ENCODE measurements at regions not wholly inside any gene's neighbourhood (a gene's known extent, or its start where the extent isn't known, plus 50 kb on each side); places are given as distances from the start of the nearest gene placed in this dataset.

GRCh38 chr9:129354498-129354897 is 176.4 kb upstream of the IER5L start:
- peaks cover 0 to 7% of the 10 kb centered on the region in 2 donors for H3K4me1 Mint-ChIP-seq

GRCh38 chr9:129353697-129354336 is 175.8 kb upstream of the IER5L start:
- Mint-ChIP-seq H3K27ac (no peak overlapping the region), H3K36me3 (no peaks in the 10 kb centered on the region), H3K4me1 (peaks cover 0 to 7% of the 10 kb centered on the region in 2 donors), H3K9me3 (no peaks in the 10 kb centered on the region), H3K27me3 (ENCODE audit: low read depth in 2 of 2) (peaks cover 0 to 16% of the 10 kb centered on the region in 2 donors), H3K4me3 (no peak overlapping the region)
- no peak for TF ChIP-seq CTCF (IDR thresholded peaks at IDR 0.05)
- Histone ChIP-seq H3K27ac (ENCODE audit: low read length) (no peak overlapping the region), H3K4me1 (ENCODE audit: control insufficient read depth, insufficient read depth, low read length) (peaks cover 11% of the 10 kb centered on the region), H3K27me3 (ENCODE audit: control insufficient read depth, insufficient read depth, low read length) (peaks cover 12% of the 10 kb centered on the region), H3K4me3 (ENCODE audit: low read length) (no peak overlapping the region), H3K36me3 (ENCODE audit: control insufficient read depth, insufficient read depth, low read length) (no peaks in the 10 kb centered on the region), H3K9me3 (ENCODE audit: control insufficient read depth, insufficient read depth, low read length) (peaks cover 7% of the 10 kb centered on the region)
- WGBS (ENCODE audit: insufficient coverage): 80% methylated on average over 12 of the region's 12 CpGs
- ATAC-seq (no peak), DNase-seq (no peak)
- intact Hi-C loops (cut with micrococcal nuclease): no loop called here

More at GRCh38 chr9:129354498-129354897, 176.4 kb upstream of the IER5L start:
- H3K9me3 Mint-ChIP-seq: no peaks in the 10 kb centered on the region
- 94% methylated on average over 7 of the region's 7 CpGs for WGBS (ENCODE audit: insufficient coverage)
- Histone ChIP-seq H3K9me3 (ENCODE audit: control insufficient read depth, insufficient read depth, low read length) (peaks cover 7% of the 10 kb centered on the region), H3K27me3 (ENCODE audit: control insufficient read depth, insufficient read depth, low read length) (peaks cover 12% of the 10 kb centered on the region), H3K4me1 (ENCODE audit: control insufficient read depth, insufficient read depth, low read length) (peaks cover 11% of the 10 kb centered on the region), H3K27ac (ENCODE audit: low read length) (no peak overlapping the region), H3K36me3 (ENCODE audit: control insufficient read depth, insufficient read depth, low read length) (no peaks in the 10 kb centered on the region), H3K4me3 (ENCODE audit: low read length) (no peak overlapping the region)
- no peak for DNase-seq
- peaks cover 0 to 12% of the 10 kb centered on the region in 2 donors for H3K27me3 Mint-ChIP-seq (ENCODE audit: low read depth in 2 of 2)
- no peak overlapping the region for H3K4me3 Mint-ChIP-seq
- no peaks in the 10 kb centered on the region for H3K36me3 Mint-ChIP-seq
- intact Hi-C loops (cut with micrococcal nuclease): no loop called here
- no peak overlapping the region for H3K27ac Mint-ChIP-seq
- TF ChIP-seq CTCF (IDR thresholded peaks at IDR 0.05): no peak
- no peak for ATAC-seq

- DNase-seq (peak in 1 of 2 donors; percentile 13), ATAC-seq (no peak)
- no peaks in the 10 kb centered on the region for H3K9me3 Mint-ChIP-seq
- H3K27me3 Mint-ChIP-seq (ENCODE audit: low read depth in 2 of 2): peaks cover 0 to 18% of the 10 kb centered on the region in 2 donors
- no peak overlapping the region for H3K4me3 Mint-ChIP-seq
- H3K36me3 Mint-ChIP-seq: no peaks in the 10 kb centered on the region
- no peak for TF ChIP-seq CTCF (IDR thresholded peaks at IDR 0.05)
- WGBS (ENCODE audit: insufficient coverage): 21% methylated on average over 44 of the region's 49 CpGs
- Histone ChIP-seq H3K9me3 (ENCODE audit: control insufficient read depth, insufficient read depth, low read length) (peaks cover 7% of the 10 kb centered on the region), H3K4me1 (ENCODE audit: control insufficient read depth, insufficient read depth, low read length) (peaks cover 11% of the 10 kb centered on the region), H3K27ac (ENCODE audit: low read length) (no peak overlapping the region), H3K36me3 (ENCODE audit: control insufficient read depth, insufficient read depth, low read length) (no peaks in the 10 kb centered on the region), H3K4me3 (ENCODE audit: low read length) (no peak overlapping the region), H3K27me3 (ENCODE audit: control insufficient read depth, insufficient read depth, low read length) (peaks cover 12% of the 10 kb centered on the region)
- H3K27ac Mint-ChIP-seq: peak overlapping the region in 1 of 2 donors; percentile 29
- intact Hi-C loops (cut with micrococcal nuclease): no loop called here
- H3K4me1 Mint-ChIP-seq: peaks cover 0 to 7% of the 10 kb centered on the region in 2 donors
Measured at GRCh38 chr9:129352146-129352865, 174.2 kb upstream of the IER5L start.

Data from natural killer cell (primary cell).